Choroid plexus epithelial cell (primary cell): ENCODE measurements at regions not wholly inside any gene's neighbourhood (a gene's known extent, or its start where the extent isn't known, plus 50 kb on each side); places are given as distances from the start of the nearest gene placed in this dataset.

ENCODE experiments used
- DNase-seq: peaks from one replicate; pipeline ENCODE4 v3.0.0-alpha.2; 2010; ENCODE audit warnings: low read depth
- H3K4me3 ChIP-seq: 2 replicates; pipeline ENCODE4 v1.5.1; 2011; ENCODE audit warnings: low read depth, mild to moderate bottlenecking, control low read depth, low read length, moderate library complexity
- TF ChIP-seq, protein P1 (sequence below): conservative IDR thresholded peaks from 2 replicates; pipeline ENCODE4 v1.5.1; 2011; ENCODE audit warnings: low read depth, mild to moderate bottlenecking, control low read depth, inconsistent platforms, low read length, moderate library complexity

DNA sequence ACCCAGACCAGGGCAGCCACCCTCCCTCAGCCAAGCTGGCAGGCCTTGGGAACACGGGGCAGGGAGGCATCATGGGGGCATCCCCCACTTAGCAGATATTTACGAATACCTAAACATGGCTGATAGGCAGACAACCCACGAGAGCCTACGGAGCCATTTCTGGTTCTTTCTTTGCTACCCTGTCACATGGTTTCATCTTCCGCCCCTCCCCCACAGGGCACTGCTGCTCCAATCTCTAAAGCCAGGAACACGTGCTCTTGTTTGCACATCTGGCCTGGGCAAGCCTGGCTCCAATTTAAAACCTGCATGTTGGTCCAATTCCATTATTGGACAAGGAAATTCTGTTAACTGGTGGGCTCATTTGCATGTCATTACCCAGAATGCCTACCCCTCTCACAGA is 447.4 kb upstream of the NR2F2 start:
- TF ChIP-seq, protein P1, sequence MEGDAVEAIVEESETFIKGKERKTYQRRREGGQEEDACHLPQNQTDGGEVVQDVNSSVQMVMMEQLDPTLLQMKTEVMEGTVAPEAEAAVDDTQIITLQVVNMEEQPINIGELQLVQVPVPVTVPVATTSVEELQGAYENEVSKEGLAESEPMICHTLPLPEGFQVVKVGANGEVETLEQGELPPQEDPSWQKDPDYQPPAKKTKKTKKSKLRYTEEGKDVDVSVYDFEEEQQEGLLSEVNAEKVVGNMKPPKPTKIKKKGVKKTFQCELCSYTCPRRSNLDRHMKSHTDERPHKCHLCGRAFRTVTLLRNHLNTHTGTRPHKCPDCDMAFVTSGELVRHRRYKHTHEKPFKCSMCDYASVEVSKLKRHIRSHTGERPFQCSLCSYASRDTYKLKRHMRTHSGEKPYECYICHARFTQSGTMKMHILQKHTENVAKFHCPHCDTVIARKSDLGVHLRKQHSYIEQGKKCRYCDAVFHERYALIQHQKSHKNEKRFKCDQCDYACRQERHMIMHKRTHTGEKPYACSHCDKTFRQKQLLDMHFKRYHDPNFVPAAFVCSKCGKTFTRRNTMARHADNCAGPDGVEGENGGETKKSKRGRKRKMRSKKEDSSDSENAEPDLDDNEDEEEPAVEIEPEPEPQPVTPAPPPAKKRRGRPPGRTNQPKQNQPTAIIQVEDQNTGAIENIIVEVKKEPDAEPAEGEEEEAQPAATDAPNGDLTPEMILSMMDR = no peak
- DNase-seq = no peak

DNA sequence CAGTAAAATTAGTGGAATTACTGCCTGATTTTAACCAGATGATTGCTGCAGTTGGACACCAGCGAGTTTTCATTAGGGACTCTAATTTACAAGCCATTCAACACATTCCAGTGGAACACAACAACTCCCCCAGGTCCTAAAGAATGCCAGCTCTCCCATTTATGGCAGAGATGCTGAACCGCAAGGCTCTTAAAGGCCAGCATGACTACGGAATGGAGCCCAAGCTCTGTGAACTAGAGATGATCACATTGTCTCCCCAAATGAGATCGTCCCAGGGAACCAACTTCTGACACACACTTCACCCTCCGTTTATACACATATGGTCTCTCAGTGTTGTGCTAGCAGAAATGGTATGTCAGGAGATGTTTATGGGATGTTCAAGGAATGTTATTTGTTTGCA is 446.2 kb upstream of the NR2F2 start:
- TF ChIP-seq, protein P1 = no peak
- DNase-seq = no peak
- H3K4me3 ChIP-seq = no peak overlapping the region

More for the DNA sequence above, 447.4 kb upstream of the NR2F2 start:
- H3K4me3 ChIP-seq = no peak overlapping the region

DNA sequence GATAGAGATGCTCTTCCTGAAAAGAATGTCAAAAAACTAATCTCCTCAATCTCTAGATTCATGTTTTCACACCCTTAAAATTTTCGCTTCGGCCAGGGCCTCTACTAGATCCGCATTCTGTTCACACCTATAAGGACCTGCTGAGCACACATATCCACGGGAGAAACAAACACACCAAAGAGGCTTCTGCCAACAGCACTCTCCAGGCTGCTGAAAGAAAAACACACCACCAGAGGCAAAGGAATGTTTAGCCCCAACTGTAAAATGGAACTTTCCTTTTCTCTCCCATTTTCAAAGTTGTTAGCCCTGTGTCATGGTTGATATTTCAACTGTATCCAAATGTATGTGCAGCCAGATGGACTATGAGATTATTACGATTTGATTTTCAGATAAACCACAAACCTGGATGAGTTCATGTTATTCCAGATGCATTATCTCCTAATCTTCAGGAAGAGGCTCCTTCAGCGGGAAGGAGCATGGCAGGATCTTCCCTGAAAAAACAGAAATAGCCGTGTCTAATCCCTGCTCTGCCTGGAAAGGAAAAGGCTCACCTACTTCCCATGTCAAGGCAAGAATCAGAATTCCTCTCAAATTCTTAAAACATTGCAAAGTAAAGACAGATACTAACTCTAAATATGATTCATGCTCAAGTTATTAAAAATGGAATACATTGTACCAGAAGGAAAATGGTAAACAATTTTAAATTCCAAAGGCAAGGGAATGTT is 442.7 kb upstream of the NR2F2 start:
- no peak overlapping the region for H3K4me3 ChIP-seq
- DNase-seq = peak; percentile 41
- TF ChIP-seq, protein P1 = peak; percentile 5

DNA sequence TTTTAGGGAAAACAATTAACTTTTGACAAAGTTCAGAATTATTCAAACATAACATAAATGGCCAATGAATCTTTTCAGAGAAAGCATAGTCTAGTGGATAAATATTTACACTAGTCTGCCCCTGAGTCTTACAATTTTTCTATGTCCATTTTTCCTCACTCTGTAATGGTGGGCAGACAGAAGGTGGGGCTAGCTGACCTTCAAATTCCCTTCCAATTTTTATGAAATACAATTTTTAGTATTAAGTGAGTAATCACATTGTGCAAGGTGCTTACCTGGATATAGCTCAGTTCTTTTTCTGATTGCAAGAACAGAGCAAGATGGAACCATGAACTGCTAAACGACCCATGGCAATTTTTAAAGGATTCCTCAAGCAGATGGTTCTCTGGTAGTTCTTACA is 441.7 kb upstream of the NR2F2 start:
- TF ChIP-seq, protein P1 = no peak
- H3K4me3 ChIP-seq = no peak overlapping the region
- no peak for DNase-seq

DNA sequence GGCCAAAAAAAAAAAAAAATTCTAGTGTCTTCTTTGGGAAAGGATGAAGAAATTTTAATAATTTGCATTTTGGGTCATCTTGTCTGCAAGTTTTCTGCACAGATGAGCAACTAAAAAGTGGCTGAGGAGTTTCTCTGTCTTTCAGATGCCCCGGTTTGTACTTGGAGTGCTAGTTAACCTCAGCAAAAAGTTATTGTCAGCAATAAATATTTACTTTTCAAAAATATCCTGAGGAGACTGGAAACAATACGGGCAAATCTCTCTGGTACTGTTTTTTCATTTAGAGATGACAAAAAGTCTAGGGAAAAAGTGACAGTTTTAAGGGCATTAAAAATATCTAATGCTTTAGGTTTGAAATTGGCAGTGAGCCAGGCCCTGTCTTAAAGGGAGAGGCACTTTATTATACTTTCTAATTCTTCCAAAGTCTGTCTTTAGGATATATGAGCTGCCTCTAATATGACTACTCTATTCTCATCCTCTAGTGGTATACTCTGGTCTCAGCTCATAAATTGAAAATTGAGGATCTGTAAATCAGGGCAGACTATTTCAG is 436.0 kb upstream of the NR2F2 start:
- H3K4me3 ChIP-seq = no peak overlapping the region
- TF ChIP-seq, protein P1 = no peak
- DNase-seq = peak; percentile 44

DNA sequence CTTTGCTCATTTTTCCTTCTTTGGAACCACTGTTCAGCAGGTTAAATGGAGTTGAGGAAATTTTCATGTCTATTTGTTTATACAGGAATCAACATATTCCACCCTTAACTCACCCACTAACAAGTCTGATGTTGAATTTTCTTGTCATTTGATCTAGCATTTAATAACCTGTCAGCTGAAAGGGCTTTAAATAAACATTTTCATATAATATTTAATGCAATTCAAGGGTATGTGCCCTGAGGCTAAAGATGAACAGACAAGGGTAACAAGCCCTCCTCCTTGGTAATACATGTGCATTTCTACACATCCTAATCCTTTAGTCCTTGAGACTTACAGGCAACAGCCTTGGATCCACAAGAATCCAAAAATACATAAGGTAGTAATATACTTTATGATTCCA is 435.0 kb upstream of the NR2F2 start:
- TF ChIP-seq, protein P1 = no peak
- no peak for DNase-seq
- no peak overlapping the region for H3K4me3 ChIP-seq

DNA sequence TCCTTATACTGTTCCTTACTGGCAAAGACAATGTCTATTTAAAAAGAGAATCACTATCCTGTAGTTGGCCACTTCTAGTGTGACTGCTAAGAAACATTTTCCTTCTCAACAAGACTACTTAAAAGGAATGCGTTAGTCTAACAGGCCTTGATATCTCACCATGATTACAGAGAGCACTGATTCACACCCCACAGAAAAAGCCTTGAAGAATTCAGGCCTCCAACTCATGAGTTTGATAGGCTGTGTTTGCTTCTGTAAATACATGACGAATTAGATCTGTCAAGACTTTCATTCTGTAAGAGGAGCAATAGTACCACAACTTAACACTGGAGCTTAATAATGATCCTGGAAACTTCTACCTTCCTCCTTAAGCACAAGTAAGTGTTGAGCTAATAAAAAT is 432.8 kb upstream of the NR2F2 start:
- no peak overlapping the region for H3K4me3 ChIP-seq
- TF ChIP-seq, protein P1 = no peak
- DNase-seq = no peak
